IPS-15b (cell line): ENCODE measurements at regions not wholly inside any gene's neighbourhood (a gene's known extent, or its start where the extent isn't known, plus 50 kb on each side); places are given as distances from the start of the nearest gene placed in this dataset.

Source experiments
- H3K27me3 ChIP-seq: one replicate; pipeline ENCODE4 v1.6.1; 2013; ENCODE audit warnings: low read length; ENCODE audit not compliant: control insufficient read depth, insufficient read depth
- H3K36me3 ChIP-seq: one replicate; pipeline ENCODE4 v1.6.1; 2013; ENCODE audit warnings: low read length; ENCODE audit not compliant: control insufficient read depth, insufficient read depth
- H3K4me1 ChIP-seq: one replicate; pipeline ENCODE4 v1.6.1; 2013; ENCODE audit warnings: mild to moderate bottlenecking, low read length; ENCODE audit not compliant: control insufficient read depth, insufficient read depth
- H3K4me3 ChIP-seq: one replicate; pipeline ENCODE4 v1.5.1; 2013; ENCODE audit warnings: low read depth, low read length
- H3K9ac ChIP-seq: one replicate; pipeline ENCODE4 v1.6.1; 2013; ENCODE audit warnings: low read depth, mild to moderate bottlenecking, low read length
- H3K9me3 ChIP-seq: one replicate; pipeline ENCODE4 v1.6.1; 2013; ENCODE audit warnings: mild to moderate bottlenecking, low read length; ENCODE audit not compliant: control insufficient read depth, insufficient read depth

DNA sequence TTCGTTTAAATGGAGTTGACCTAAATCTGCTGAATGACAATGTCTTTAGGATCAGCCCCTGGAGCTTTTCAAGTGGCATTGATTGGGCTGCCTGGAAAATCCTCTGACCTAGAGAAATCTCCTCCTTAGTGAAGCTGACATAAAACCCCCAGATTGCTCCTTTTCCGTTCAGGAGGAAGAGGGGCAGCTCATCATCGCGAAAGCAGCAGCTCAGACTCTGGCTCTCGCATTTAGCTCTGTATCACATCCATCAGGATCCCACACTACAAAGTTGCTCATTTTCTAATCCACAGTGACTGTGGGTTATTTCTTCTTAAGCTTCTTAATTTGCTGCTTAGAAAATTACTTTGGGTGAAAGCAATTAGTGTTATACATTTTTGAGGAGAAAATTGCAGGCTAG lies 373.7 kb downstream of the ENC1 start:
- H3K36me3 ChIP-seq, result no peaks in the 10 kb centered on the region
- H3K4me3 ChIP-seq, result no peak overlapping the region
- no peaks in the 10 kb centered on the region for H3K27me3 ChIP-seq
- no peaks in the 10 kb centered on the region for H3K4me1 ChIP-seq
- no peak overlapping the region for H3K9ac ChIP-seq
- no peaks in the 10 kb centered on the region for H3K9me3 ChIP-seq

- Histone ChIP-seq H3K9me3 (no peaks in the 10 kb centered on the region), H3K4me1 (no peaks in the 10 kb centered on the region), H3K9ac (no peak overlapping the region), H3K36me3 (no peaks in the 10 kb centered on the region), H3K4me3 (no peak overlapping the region), H3K27me3 (no peaks in the 10 kb centered on the region)
Measured at GRCh38 chr5:74266132-74266531, 374.4 kb downstream of the ENC1 start.

- Histone ChIP-seq H3K27me3 (no peaks in the 10 kb centered on the region), H3K4me3 (no peak overlapping the region), H3K9me3 (no peaks in the 10 kb centered on the region), H3K36me3 (no peaks in the 10 kb centered on the region), H3K9ac (no peak overlapping the region), H3K4me1 (peaks cover 7% of the 10 kb centered on the region)
Measured at GRCh38 chr5:74262544-74263207, 377.9 kb downstream of the ENC1 start.

DNA sequence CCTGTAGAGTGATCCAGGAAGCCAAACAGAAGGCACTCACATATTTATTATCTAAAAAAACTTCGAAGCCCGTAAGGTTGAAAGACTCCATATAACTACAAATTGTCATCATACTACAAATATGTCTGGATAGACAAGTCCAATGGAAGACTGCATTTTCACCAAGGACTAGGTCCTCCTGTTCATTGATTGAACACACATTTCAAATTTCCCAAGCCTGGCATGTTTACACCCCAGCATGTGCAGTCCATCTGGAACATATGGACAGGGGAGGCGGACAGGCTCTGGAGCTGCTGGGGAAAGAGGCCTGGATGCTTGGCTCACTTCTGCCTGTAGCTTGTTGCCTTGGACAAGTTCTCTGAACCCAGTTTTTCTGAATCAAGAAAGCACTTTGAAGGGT lies 378.7 kb downstream of the ENC1 start:
- no peaks in the 10 kb centered on the region for H3K9me3 ChIP-seq
- no peaks in the 10 kb centered on the region for H3K27me3 ChIP-seq
- H3K36me3 ChIP-seq, result no peaks in the 10 kb centered on the region
- H3K9ac ChIP-seq, result no peak overlapping the region
- no peak overlapping the region for H3K4me3 ChIP-seq
- peaks cover 9% of the 10 kb centered on the region for H3K4me1 ChIP-seq

GRCh38 chr5:74261421-74261820 lies 379.1 kb downstream of the ENC1 start:
- no peak overlapping the region for H3K4me3 ChIP-seq
- H3K9me3 ChIP-seq, result no peaks in the 10 kb centered on the region
- no peak overlapping the region for H3K9ac ChIP-seq
- no peaks in the 10 kb centered on the region for H3K36me3 ChIP-seq
- H3K4me1 ChIP-seq, result peaks cover 9% of the 10 kb centered on the region
- no peaks in the 10 kb centered on the region for H3K27me3 ChIP-seq

- H3K9ac ChIP-seq, result no peak overlapping the region
- no peak overlapping the region for H3K4me3 ChIP-seq
- no peaks in the 10 kb centered on the region for H3K27me3 ChIP-seq
- no peaks in the 10 kb centered on the region for H3K9me3 ChIP-seq
- peaks cover 9% of the 10 kb centered on the region for H3K4me1 ChIP-seq
- no peaks in the 10 kb centered on the region for H3K36me3 ChIP-seq
Measured at GRCh38 chr5:74259572-74259971, 381.0 kb downstream of the ENC1 start.

DNA sequence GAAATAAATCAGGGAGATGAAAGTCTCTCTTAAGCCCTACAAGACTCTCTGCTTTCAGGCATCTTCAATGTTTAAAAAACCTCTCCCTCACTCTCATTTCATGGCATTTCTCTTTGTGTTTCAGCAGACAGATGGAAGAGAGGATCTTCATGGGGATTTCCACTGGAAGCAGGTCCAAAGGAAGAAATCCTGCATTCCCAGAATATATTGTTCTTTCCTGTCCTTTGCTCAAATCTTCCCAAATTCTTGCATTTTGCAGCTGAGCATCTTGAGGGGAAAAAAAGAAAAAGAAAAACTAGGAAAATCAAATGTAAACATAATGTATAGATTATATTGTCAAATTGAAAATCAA lies 382.2 kb downstream of the ENC1 start:
- Histone ChIP-seq H3K4me3 (no peak overlapping the region), H3K4me1 (peaks cover 9% of the 10 kb centered on the region), H3K9me3 (no peaks in the 10 kb centered on the region), H3K9ac (no peak overlapping the region), H3K27me3 (no peaks in the 10 kb centered on the region), H3K36me3 (no peaks in the 10 kb centered on the region)

DNA sequence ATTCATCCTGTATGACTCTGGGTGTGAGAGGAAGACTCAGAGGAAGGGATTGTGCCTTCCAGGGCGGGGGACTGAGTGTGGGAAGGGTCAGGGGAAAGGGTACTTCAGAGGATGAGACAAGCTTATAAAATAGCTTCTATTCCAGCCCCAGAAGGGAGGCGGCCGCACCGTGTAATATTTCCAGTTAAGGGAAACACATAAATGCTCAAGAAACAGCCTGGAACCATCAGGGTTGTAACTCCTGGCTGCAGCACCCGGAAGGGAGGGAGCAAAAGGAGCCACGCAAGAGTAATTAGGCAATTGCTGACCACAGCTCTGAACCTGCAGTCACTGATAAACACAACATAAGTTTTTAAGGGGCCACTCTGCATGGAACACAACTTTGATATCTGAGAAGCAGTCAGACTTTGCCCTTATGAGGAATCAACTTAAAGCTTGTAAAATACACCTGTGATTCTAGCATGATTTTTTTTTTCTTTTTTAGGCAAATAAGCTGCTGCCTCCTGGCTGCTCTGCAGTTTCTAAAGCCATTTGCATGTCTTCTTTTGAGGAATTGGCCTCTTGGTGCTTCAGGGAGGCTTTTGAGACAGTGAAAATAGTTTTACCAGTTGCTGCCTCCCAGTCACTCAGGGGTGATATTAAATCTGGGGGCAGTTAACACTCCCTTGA lies 382.7 kb downstream of the ENC1 start:
- H3K4me3 ChIP-seq, result no peak overlapping the region
- H3K9ac ChIP-seq, result no peak overlapping the region
- H3K4me1 ChIP-seq, result peaks cover 9% of the 10 kb centered on the region
- H3K27me3 ChIP-seq, result no peaks in the 10 kb centered on the region
- no peaks in the 10 kb centered on the region for H3K36me3 ChIP-seq
- no peaks in the 10 kb centered on the region for H3K9me3 ChIP-seq

- no peaks in the 10 kb centered on the region for H3K9me3 ChIP-seq
- H3K4me1 ChIP-seq, result peaks cover 9% of the 10 kb centered on the region
- H3K36me3 ChIP-seq, result no peaks in the 10 kb centered on the region
- H3K4me3 ChIP-seq, result no peak overlapping the region
- no peak overlapping the region for H3K9ac ChIP-seq
- no peaks in the 10 kb centered on the region for H3K27me3 ChIP-seq
Measured at GRCh38 chr5:74257060-74257527, 383.4 kb downstream of the ENC1 start.

DNA sequence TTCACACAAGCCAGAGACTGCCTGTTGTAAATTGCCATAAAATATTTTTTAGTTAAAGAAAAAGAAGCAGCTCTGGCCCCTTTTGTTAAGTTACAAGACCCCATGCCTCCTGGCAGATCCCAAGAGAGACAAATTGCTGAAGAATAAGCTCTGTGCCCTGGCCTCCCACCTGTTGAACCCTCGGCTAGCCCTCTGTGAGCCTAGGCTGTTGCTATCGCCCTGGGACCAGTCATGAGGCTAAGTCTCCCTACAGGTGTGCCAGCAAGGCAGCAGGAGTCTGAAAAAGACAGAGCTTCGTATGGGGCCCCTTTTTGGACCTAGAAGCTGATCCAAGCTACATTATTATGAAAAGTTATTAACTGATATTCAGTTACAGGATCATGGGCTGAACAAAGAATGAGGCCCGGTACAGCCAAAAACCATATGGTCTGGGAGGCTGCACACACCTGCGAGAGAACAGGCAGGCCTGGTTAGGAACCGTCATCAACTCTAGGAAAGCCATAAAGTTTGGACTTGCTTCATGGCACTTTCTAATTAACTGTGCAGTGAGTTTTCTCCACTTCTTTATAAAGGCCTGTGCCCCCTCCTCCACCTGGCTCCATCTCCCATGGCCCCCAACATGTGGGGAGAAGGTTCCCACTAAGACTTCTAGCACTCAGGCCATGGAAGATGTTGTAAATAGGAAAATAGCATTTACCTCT lies 384.7 kb downstream of the ENC1 start:
- H3K4me3 ChIP-seq, result no peak overlapping the region
- H3K9ac ChIP-seq, result no peak overlapping the region
- no peaks in the 10 kb centered on the region for H3K27me3 ChIP-seq
- H3K36me3 ChIP-seq, result no peaks in the 10 kb centered on the region
- H3K4me1 ChIP-seq, result peaks cover 11% of the 10 kb centered on the region
- no peaks in the 10 kb centered on the region for H3K9me3 ChIP-seq

GRCh38 chr5:74254257-74254656 lies 386.3 kb downstream of the ENC1 start:
- H3K36me3 ChIP-seq, result no peaks in the 10 kb centered on the region
- H3K27me3 ChIP-seq, result no peaks in the 10 kb centered on the region
- H3K9ac ChIP-seq, result no peak overlapping the region
- no peak overlapping the region for H3K4me3 ChIP-seq
- H3K9me3 ChIP-seq, result no peaks in the 10 kb centered on the region
- peaks cover 11% of the 10 kb centered on the region for H3K4me1 ChIP-seq

DNA sequence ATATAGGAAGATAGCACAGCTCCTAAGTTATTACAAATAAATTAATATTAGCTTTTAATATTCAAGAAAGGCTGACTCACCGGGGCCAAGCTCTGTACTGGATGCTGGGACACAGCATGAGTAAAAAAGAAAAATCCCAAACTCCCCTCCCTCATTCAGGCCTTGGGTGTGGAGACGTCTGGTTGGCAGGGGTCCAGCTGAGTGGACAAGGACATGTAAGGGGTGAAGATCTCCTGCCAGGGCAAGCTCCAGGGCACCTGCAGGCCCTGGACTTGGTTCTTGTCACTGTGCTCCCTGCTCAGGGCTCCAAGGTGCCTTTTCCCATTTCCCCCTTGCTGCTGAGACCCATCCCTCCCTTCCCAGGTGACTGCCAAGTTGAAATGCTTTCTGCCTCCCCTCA lies 388.5 kb downstream of the ENC1 start:
- no peaks in the 10 kb centered on the region for H3K36me3 ChIP-seq
- no peak overlapping the region for H3K4me3 ChIP-seq
- no peak overlapping the region for H3K9ac ChIP-seq
- no peaks in the 10 kb centered on the region for H3K27me3 ChIP-seq
- no peaks in the 10 kb centered on the region for H3K9me3 ChIP-seq
- H3K4me1 ChIP-seq, result peaks cover 3% of the 10 kb centered on the region
